ENCODE measurements at regions not wholly inside any gene's neighbourhood (a gene's known extent, or its start where the extent isn't known, plus 50 kb on each side); places are given as distances from the start of the nearest gene placed in this dataset.
"Not testable (repeated sequence)": the region's sequence is repeated elsewhere in the genome, so short reads cannot be mapped to it uniquely, and the experiment has no call there.

- not testable (repeated sequence) for DNase-seq (ENCODE audit: low spot score)
Observed at GRCh38 chrX:23458957-23459356, 124.3 kb downstream of the PTCHD1 start.

- DNase-seq (ENCODE audit: low spot score) = no peak
Observed at GRCh38 chrX:23465105-23465791, 130.6 kb downstream of the PTCHD1 start.

- no peak for DNase-seq (ENCODE audit: low spot score)
Observed at GRCh38 chrX:23465985-23466384, 131.3 kb downstream of the PTCHD1 start.

- DNase-seq (ENCODE audit: low spot score) = no peak
Observed at GRCh38 chrX:23478056-23478455, 143.4 kb downstream of the PTCHD1 start.

GRCh38 chrX:23478561-23478960 lies 143.9 kb downstream of the PTCHD1 start:
- no peak for DNase-seq (ENCODE audit: low spot score)

- DNase-seq (ENCODE audit: low spot score) = no peak
Observed at GRCh38 chrX:23482561-23482960, 147.9 kb downstream of the PTCHD1 start.

GRCh38 chrX:23483396-23483795 lies 148.7 kb downstream of the PTCHD1 start:
- no peak for DNase-seq (ENCODE audit: low spot score)

GRCh38 chrX:23493941-23494374 lies 159.3 kb downstream of the PTCHD1 start:
- no peak for DNase-seq (ENCODE audit: low spot score)

GRCh38 chrX:23494741-23495140 lies 160.1 kb downstream of the PTCHD1 start:
- DNase-seq (ENCODE audit: low spot score) = no peak

- no peak for DNase-seq (ENCODE audit: low spot score)
Observed at GRCh38 chrX:23497919-23498318, 163.3 kb downstream of the PTCHD1 start.

- DNase-seq (ENCODE audit: low spot score) = no peak
Observed at GRCh38 chrX:23501974-23502373, 165.3 kb upstream of the PRDX4 start.

- no peak for DNase-seq (ENCODE audit: low spot score)
Observed at GRCh38 chrX:23503835-23504539, 163.3 kb upstream of the PRDX4 start.

- no peak for DNase-seq (ENCODE audit: low spot score)
Observed at GRCh38 chrX:23504540-23504884, 162.8 kb upstream of the PRDX4 start.

GRCh38 chrX:23504895-23505294 lies 162.4 kb upstream of the PRDX4 start:
- no peak for DNase-seq (ENCODE audit: low spot score)

GRCh38 chrX:23505531-23506303 lies 161.6 kb upstream of the PRDX4 start:
- DNase-seq (ENCODE audit: low spot score) = no peak

- no peak for DNase-seq (ENCODE audit: low spot score)
Observed at GRCh38 chrX:23509256-23509655, 158.0 kb upstream of the PRDX4 start.

GRCh38 chrX:23511793-23512192 lies 155.5 kb upstream of the PRDX4 start:
- no peak for DNase-seq (ENCODE audit: low spot score)

GRCh38 chrX:23513121-23513520 lies 154.2 kb upstream of the PRDX4 start:
- DNase-seq (ENCODE audit: low spot score) = no peak

- DNase-seq (ENCODE audit: low spot score) = no peak
Observed at GRCh38 chrX:23514082-23514481, 153.2 kb upstream of the PRDX4 start.

GRCh38 chrX:23515028-23515427 lies 152.3 kb upstream of the PRDX4 start:
- DNase-seq (ENCODE audit: low spot score) = no peak

GRCh38 chrX:23523026-23523657 lies 144.2 kb upstream of the PRDX4 start:
- not testable (repeated sequence) for DNase-seq (ENCODE audit: low spot score)

GRCh38 chrX:23524467-23524866 lies 142.8 kb upstream of the PRDX4 start:
- no peak for DNase-seq (ENCODE audit: low spot score)

- DNase-seq (ENCODE audit: low spot score) = no peak
Observed at GRCh38 chrX:23525531-23525930, 141.8 kb upstream of the PRDX4 start.

Data from globus pallidus (tissue), 1 donor.